HPDE6-E6E7 (cell line): ENCODE measurements at regions not wholly inside any gene's neighbourhood (a gene's known extent, or its start where the extent isn't known, plus 50 kb on each side); places are given as distances from the start of the nearest gene placed in this dataset.
"Not testable (repeated sequence)": the region's sequence is repeated elsewhere in the genome, so short reads cannot be mapped to it uniquely, and the experiment has no call there.

Experiments
- DNase-seq: peaks from one replicate; pipeline ENCODE4 v3.0.0; 2011; ENCODE audit warnings: missing footprints; ENCODE audit errors: extremely low spot score

GRCh38 chr5:44252545-44252944 lies 136.7 kb downstream of the FGF10 start:
- DNase-seq = no peak

GRCh38 chr5:44246986-44247385 lies 142.2 kb downstream of the FGF10 start:
- no peak for DNase-seq

GRCh38 chr5:44245935-44246334 lies 143.3 kb downstream of the FGF10 start:
- DNase-seq = no peak

- no peak for DNase-seq
These were observed 146.4 kb downstream of the FGF10 start for GRCh38 chr5:44242791-44243190.

GRCh38 chr5:44236040-44236439 lies 153.2 kb downstream of the FGF10 start:
- DNase-seq = no peak

- no peak for DNase-seq
These were observed 155.5 kb downstream of the FGF10 start for GRCh38 chr5:44233691-44234090.

GRCh38 chr5:44225231-44226160 lies 163.7 kb downstream of the FGF10 start:
- no peak for DNase-seq

- no peak for DNase-seq
These were observed 189.8 kb downstream of the FGF10 start for GRCh38 chr5:44199408-44199807.

GRCh38 chr5:44189255-44189654 lies 200.0 kb downstream of the FGF10 start:
- DNase-seq = no peak

GRCh38 chr5:44187973-44188372 lies 201.2 kb downstream of the FGF10 start:
- no peak for DNase-seq

- no peak for DNase-seq
These were observed 205.5 kb downstream of the FGF10 start for GRCh38 chr5:44183753-44184152.

- no peak for DNase-seq
These were observed 205.9 kb downstream of the FGF10 start for GRCh38 chr5:44183312-44183711.

GRCh38 chr5:44178414-44178813 lies 210.8 kb downstream of the FGF10 start:
- no peak for DNase-seq

- no peak for DNase-seq
These were observed 221.7 kb downstream of the FGF10 start for GRCh38 chr5:44167540-44167939.

- no peak for DNase-seq
These were observed 228.9 kb downstream of the FGF10 start for GRCh38 chr5:44160369-44160768.

- no peak for DNase-seq
These were observed 239.0 kb downstream of the FGF10 start for GRCh38 chr5:44150075-44150723.

- not testable (repeated sequence) for DNase-seq
These were observed 271.3 kb downstream of the FGF10 start for GRCh38 chr5:44117947-44118346.

GRCh38 chr5:44108232-44108631 lies 281.0 kb downstream of the FGF10 start:
- not testable (repeated sequence) for DNase-seq

- no peak for DNase-seq
These were observed 289.6 kb downstream of the FGF10 start for GRCh38 chr5:44099643-44100042.

- no peak for DNase-seq
These were observed 299.6 kb downstream of the FGF10 start for GRCh38 chr5:44089424-44090144.

GRCh38 chr5:44085083-44085482 lies 304.1 kb downstream of the FGF10 start:
- no peak for DNase-seq

GRCh38 chr5:44074547-44074946 lies 314.7 kb downstream of the FGF10 start:
- not testable (repeated sequence) for DNase-seq
